ENCODE measurements at regions not wholly inside any gene's neighbourhood (a gene's known extent, or its start where the extent isn't known, plus 50 kb on each side); places are given as distances from the start of the nearest gene placed in this dataset.

DNA sequence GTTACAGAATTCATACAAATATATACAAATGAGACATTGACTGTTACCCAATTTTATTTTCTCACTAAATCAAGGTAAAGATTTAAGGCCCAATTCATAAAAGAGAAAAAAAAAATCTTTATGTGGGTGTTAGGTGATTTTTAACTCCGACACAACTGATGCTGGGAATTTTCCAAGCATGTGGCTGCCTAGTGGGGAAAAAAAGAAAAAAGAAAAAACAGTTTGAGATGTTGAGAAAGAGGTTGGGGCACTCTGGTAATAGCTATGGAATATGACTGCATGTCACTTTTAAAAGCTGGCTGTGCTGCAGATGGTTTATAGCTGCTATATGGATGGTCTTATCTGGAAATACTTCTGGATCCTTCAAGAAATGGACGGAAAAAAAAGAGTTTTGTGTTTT is 739.9 kb upstream of the SOX9 start:
- no peak for FAIRE-seq
- no peak for TF ChIP-seq POLR2A (IDR thresholded peaks at IDR 0.05; ENCODE audit: low read depth, low read length)
- no peak for TF ChIP-seq POLR2AphosphoS5 (IDR thresholded peaks at IDR 0.05; ENCODE audit: low read depth, low read length)
- TF ChIP-seq TAF1 (IDR thresholded peaks at IDR 0.05; ENCODE audit: borderline replicate concordance, low read depth, low read length), result no peak

DNA sequence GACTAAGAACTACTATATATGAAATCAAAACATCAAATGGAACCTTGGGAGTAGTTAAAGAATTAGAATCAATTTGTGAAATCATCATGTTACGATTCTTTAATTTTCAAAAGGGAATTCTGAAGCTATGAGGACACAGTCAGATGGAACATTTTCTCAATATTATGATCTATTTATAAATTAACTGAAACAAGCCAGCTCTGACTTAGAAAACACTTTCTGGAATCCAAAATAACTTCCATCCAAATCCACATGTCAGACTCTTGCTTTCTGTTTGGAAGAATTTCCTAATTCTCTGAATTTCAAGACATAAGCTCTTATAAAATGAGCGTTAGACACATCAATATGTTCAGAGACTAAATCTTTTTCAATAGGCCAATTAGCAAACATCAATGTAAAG is 737.7 kb upstream of the SOX9 start:
- TF ChIP-seq TAF1 (IDR thresholded peaks at IDR 0.05; ENCODE audit: borderline replicate concordance, low read depth, low read length) (no peak), POLR2AphosphoS5 (IDR thresholded peaks at IDR 0.05; ENCODE audit: low read depth, low read length) (no peak), POLR2A (IDR thresholded peaks at IDR 0.05; ENCODE audit: low read depth, low read length) (no peak)
- no peak for DNase-seq (ENCODE audit: insufficient read length)
- FAIRE-seq, result no peak

More for the DNA sequence above, 739.9 kb upstream of the SOX9 start:
- no peak for DNase-seq (ENCODE audit: insufficient read length)

DNA sequence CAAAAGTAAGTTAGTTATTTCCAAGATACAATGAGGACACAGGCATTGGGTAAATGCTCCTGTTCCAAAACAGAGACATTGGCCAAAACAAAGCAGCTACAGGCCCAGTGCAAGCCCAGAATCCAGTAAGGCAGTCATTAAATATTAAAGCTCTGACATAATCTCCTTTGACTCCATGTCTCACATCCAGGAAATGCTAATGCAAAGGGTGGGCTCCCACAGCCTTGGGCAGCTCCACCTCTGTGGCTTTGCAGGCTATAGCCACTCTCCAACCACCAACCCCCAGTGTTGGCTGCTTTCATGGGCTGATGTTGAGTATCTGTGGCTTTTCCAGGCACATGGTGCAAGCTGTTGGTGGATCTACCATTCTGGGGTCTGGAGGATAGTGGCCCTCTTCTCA is 733.4 kb upstream of the SOX9 start:
- FAIRE-seq (no peak), DNase-seq (ENCODE audit: insufficient read length) (no peak)
- TF ChIP-seq POLR2A (IDR thresholded peaks at IDR 0.05; ENCODE audit: low read depth, low read length), result no peak
- no peak for TF ChIP-seq POLR2AphosphoS5 (IDR thresholded peaks at IDR 0.05; ENCODE audit: low read depth, low read length)
- no peak for TF ChIP-seq TAF1 (IDR thresholded peaks at IDR 0.05; ENCODE audit: borderline replicate concordance, low read depth, low read length)

DNA sequence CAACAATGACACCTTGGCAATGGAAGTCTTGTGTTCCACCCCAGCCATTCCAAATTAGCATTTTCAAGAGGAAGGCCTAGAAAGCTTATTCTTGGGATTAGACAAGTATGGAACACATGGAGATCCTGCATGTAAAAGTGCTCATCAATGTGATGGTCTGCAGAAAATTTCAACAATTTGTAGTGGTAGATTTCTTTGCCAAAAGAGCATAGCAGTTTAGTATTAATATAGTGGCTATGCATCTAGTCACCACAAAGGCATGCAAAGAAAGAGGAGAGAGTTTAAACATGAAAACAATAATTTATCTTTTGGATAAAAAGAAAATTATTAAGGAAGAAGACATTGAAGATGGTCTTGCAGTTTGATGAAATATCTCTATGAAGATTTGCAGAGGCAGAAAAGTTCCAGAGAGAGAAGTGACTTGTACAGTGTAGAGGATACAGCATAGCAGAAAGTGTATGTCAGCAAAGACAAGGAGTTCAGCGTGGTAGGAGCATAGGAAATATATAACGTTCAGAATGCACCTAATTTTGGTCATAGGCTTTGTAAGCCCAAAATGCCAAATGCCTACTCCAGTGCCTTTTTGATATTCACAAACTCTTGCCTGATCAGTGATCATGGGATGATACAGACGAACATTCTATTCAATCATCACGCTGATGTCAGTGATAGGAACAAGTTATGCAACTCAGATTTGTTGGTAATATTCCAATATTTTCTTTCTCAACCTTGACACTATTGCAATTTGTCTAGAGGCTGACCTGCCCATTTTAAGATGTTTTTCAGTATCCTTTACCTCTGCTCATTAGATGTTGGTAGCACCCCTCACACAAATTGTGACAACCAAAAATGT is 727.9 kb upstream of the SOX9 start:
- FAIRE-seq, result no peak
- no peak for DNase-seq (ENCODE audit: insufficient read length)
- TF ChIP-seq TAF1 (IDR thresholded peaks at IDR 0.05; ENCODE audit: borderline replicate concordance, low read depth, low read length) (no peak), POLR2A (IDR thresholded peaks at IDR 0.05; ENCODE audit: low read depth, low read length) (no peak), POLR2AphosphoS5 (IDR thresholded peaks at IDR 0.05; ENCODE audit: low read depth, low read length) (no peak)

DNA sequence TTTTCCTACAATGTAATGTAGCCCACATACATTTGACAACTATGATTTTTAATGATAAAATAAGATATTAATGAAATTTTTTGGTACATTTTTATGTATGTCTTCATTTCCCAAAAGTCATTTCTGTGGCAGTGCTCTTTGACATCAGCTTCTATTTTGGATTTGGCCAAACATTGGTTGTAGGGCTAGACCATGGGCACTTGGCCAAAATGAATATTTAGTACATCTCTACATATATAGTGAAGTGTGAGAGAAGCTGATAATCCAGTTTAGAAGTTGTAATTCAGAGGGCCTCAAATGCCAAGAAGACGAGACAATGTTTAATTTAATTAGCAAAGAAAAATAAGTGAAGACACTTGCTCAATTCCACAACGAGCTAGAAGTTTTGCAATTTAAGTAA is 724.9 kb upstream of the SOX9 start:
- no peak for FAIRE-seq
- no peak for DNase-seq (ENCODE audit: insufficient read length)
- TF ChIP-seq TAF1 (IDR thresholded peaks at IDR 0.05; ENCODE audit: borderline replicate concordance, low read depth, low read length), result no peak
- no peak for TF ChIP-seq POLR2A (IDR thresholded peaks at IDR 0.05; ENCODE audit: low read depth, low read length)
- TF ChIP-seq POLR2AphosphoS5 (IDR thresholded peaks at IDR 0.05; ENCODE audit: low read depth, low read length), result no peak

DNA sequence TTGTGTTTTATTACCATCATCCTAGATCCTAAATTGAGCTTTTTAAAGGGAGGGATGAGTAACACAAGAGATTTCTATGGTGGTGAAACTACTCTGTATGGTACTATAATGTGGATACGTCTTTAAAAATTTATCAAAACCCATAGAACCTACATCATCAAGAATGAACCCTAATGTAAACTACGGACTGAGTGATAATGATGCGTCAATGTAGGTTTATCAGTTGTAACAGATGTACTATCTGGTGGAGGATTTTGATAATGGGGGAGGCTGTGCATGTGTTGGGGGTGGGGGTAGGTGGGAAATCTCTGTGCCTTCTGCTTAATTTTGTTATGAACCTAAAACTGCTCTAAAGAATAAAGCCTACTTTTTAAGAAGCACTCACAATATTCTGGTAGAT is 724.1 kb upstream of the SOX9 start:
- TF ChIP-seq POLR2A (IDR thresholded peaks at IDR 0.05; ENCODE audit: low read depth, low read length), result no peak
- no peak for TF ChIP-seq POLR2AphosphoS5 (IDR thresholded peaks at IDR 0.05; ENCODE audit: low read depth, low read length)
- no peak for TF ChIP-seq TAF1 (IDR thresholded peaks at IDR 0.05; ENCODE audit: borderline replicate concordance, low read depth, low read length)
- FAIRE-seq (no peak), DNase-seq (ENCODE audit: insufficient read length) (no peak)

DNA sequence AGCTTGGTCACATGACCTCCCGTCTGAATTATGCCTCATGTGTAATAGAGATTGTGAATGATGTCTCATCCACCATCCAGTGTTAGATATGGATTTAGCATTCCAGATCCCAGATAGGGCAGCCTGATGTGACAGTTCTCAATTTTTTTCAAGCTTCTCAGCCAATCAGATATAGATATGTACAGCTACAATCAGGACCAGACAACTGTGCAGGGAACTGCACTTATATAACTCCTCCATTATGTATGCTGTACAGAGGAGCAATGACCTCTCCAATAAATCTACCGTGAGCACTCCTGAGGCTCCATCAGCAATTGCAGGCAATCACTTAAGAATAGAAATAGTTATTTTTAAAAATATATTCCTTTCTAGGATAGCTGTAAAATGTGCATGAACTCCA is 722.8 kb upstream of the SOX9 start:
- no peak for TF ChIP-seq POLR2AphosphoS5 (IDR thresholded peaks at IDR 0.05; ENCODE audit: low read depth, low read length)
- TF ChIP-seq POLR2A (IDR thresholded peaks at IDR 0.05; ENCODE audit: low read depth, low read length), result no peak
- no peak for TF ChIP-seq TAF1 (IDR thresholded peaks at IDR 0.05; ENCODE audit: borderline replicate concordance, low read depth, low read length)
- FAIRE-seq (no peak), DNase-seq (ENCODE audit: insufficient read length) (no peak)

DNA sequence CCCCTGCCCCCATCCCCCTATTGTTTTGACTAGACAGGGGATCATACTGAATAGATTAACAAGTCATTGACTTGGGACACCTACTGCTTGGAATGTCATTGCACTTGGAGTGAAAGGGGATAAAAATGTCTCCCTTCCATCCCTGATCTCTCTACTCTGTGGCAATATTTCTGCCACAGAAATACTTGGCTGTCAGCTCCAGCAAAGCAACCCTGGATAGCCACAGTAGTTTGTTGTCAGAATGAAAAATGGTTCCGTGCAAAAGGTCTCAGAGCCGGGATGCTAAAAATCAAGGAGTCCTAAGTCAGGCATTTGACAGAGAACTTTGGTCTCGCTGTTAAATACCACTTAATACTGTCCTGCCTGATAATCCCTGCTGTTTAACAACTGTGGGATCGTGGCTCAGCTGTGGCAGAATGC is 722.0 kb upstream of the SOX9 start:
- no peak for FAIRE-seq
- no peak for DNase-seq (ENCODE audit: insufficient read length)
- TF ChIP-seq POLR2A (IDR thresholded peaks at IDR 0.05; ENCODE audit: low read depth, low read length), result no peak
- TF ChIP-seq TAF1 (IDR thresholded peaks at IDR 0.05; ENCODE audit: borderline replicate concordance, low read depth, low read length), result no peak
- no peak for TF ChIP-seq POLR2AphosphoS5 (IDR thresholded peaks at IDR 0.05; ENCODE audit: low read depth, low read length)

DNA sequence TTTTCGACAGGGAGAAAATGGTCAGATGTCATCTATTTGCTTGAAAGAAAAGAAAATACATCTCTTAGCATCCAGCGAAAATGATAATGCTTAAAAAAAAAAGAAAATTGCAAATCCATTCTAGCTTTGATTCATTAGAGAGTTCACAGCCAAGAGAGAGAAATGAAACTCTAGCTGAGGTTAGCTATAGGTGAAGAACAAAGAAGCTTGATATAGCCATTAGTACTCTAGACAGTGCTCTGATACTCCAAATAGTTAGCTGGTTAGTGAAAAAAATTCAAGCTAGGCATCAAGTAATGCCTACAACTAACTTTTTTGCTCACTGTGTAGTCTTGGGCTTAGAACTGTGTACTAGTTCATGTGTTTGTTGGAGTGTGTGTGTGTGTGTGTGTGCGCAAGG is 721.6 kb upstream of the SOX9 start:
- no peak for FAIRE-seq
- no peak for TF ChIP-seq POLR2A (IDR thresholded peaks at IDR 0.05; ENCODE audit: low read depth, low read length)
- no peak for TF ChIP-seq TAF1 (IDR thresholded peaks at IDR 0.05; ENCODE audit: borderline replicate concordance, low read depth, low read length)
- no peak for TF ChIP-seq POLR2AphosphoS5 (IDR thresholded peaks at IDR 0.05; ENCODE audit: low read depth, low read length)
- DNase-seq (ENCODE audit: insufficient read length), result no peak

DNA sequence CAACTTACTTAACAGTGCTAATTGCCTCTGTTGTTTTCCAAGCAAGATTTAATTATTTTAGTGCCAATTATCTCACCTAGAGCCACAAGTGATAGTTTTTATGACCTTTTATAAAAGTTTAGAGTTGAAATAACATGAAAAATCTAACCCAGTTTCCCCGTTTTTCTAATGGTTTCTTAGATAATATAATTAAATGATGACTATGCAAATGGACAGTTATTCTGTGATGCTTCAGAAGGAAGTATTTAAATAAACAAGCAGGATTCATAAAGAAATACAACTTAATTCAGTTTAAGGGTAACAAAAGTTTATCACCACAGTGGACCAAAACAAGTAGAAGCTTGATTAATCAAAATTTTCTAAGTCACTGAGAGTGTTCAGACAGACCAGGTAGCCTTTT is 721.2 kb upstream of the SOX9 start:
- FAIRE-seq, result no peak
- TF ChIP-seq POLR2A (IDR thresholded peaks at IDR 0.05; ENCODE audit: low read depth, low read length) (no peak), POLR2AphosphoS5 (IDR thresholded peaks at IDR 0.05; ENCODE audit: low read depth, low read length) (no peak), TAF1 (IDR thresholded peaks at IDR 0.05; ENCODE audit: borderline replicate concordance, low read depth, low read length) (no peak)
- DNase-seq (ENCODE audit: insufficient read length), result no peak

DNA sequence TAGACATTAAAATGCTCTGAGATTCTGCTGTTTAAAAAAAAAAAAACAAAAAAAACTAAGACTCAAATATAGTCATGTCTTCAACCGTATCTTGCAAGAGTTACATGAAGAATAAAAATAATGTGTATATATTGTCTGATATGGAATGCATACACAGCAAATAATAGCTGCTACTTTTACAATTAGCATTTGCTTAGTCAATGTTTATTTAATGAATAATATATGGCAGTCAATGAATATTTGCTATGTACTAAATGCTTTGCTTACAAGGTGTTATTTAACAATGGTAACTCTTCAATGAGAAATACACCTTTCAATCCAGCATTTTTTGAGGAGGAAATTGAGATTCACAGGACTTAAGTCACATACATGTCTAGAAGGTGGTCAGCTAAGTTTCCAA is 718.8 kb upstream of the SOX9 start:
- FAIRE-seq (no peak), DNase-seq (ENCODE audit: insufficient read length) (no peak)
- TF ChIP-seq POLR2AphosphoS5 (IDR thresholded peaks at IDR 0.05; ENCODE audit: low read depth, low read length) (no peak), POLR2A (IDR thresholded peaks at IDR 0.05; ENCODE audit: low read depth, low read length) (no peak), TAF1 (IDR thresholded peaks at IDR 0.05; ENCODE audit: borderline replicate concordance, low read depth, low read length) (no peak)

DNA sequence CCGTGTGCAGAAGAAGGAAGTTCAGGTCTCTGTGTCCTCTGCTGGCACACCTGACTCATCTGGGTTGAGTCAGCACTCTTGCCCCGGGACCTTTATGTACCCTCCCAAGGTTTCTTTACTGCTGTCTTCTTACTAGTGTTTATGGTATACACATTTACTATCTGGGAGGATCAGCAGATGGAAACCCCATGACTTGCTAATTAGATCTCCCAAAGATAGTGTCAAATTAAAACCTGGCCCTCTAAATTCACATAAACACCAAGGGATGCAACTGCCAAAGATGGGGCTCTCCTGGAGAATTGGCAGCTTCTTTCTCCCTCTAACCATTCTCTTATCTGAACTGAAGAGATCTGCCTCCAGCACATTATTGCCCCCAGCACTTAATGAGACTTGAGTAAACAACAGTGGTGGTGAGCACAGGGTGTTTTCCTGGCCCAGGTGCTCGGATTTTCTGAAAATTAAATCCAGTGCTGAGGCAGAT is 718.1 kb upstream of the SOX9 start:
- TF ChIP-seq POLR2AphosphoS5 (IDR thresholded peaks at IDR 0.05; ENCODE audit: low read depth, low read length) (no peak), POLR2A (IDR thresholded peaks at IDR 0.05; ENCODE audit: low read depth, low read length) (no peak), TAF1 (IDR thresholded peaks at IDR 0.05; ENCODE audit: borderline replicate concordance, low read depth, low read length) (no peak)
- no peak for DNase-seq (ENCODE audit: insufficient read length)
- FAIRE-seq, result no peak
